PC-3 (cell line): ENCODE measurements at regions not wholly inside any gene's neighbourhood (a gene's known extent, or its start where the extent isn't known, plus 50 kb on each side); places are given as distances from the start of the nearest gene placed in this dataset.

ENCODE experiments used
- ATAC-seq: fragments of 200-7000 bp; cut with Tn5 transposase; 2 replicates; pipeline ENCODE4 v1.9.1; 2020; ENCODE audit warnings: mild to moderate bottlenecking, moderate library complexity
- BruUV-seq: library from RNA; stranded (reverse); fragments of 400-500 nt; replicated peaks from 2 replicates; lab custom pipeline; 2021; lab: Mats Ljungman, UMichigan
- CTCF ChIA-PET: fragments of 300-600 bp; sonication (Branson Sonifier 250); formaldehyde crosslinking; loops from one replicate; lab custom pipeline; 2022; ENCODE audit warnings: antibody characterized with exemption; lab: Charles Lee
- POLR2A ChIA-PET: fragments of 300-600 bp; sonication (Branson Sonifier 250); formaldehyde crosslinking; loops from one replicate; lab custom pipeline; 2022; ENCODE audit warnings: antibody characterized with exemption; ENCODE audit not compliant: unreplicated experiment; lab: Charles Lee
- DNase-seq: peaks from one replicate; pipeline ENCODE4 v3.0.0-alpha.2; 2015
- H2AFZ ChIP-seq: fragments of 300-600 bp; sonication (generic); 2 replicates; pipeline ENCODE4 v1.6.0; 2016; ENCODE audit warnings: antibody characterized with exemption, low read length
- H3F3A ChIP-seq: fragments of 300-600 bp; sonication (generic); one replicate; pipeline ENCODE4 v1.6.0; 2017; ENCODE audit warnings: antibody characterized with exemption, low read length, control low read depth, mild to moderate bottlenecking; ENCODE audit not compliant: unreplicated experiment
- H3K27ac ChIP-seq: fragments of 300-600 bp; sonication (generic); 2 replicates; pipeline ENCODE4 v1.5.1; 2016; ENCODE audit warnings: mild to moderate bottlenecking, low read length
- H3K27me3 ChIP-seq: fragments of 300-600 bp; sonication (generic); 2 replicates; pipeline ENCODE4 v1.6.1; 2016; ENCODE audit warnings: low read length, mixed read lengths
- H3K36me3 ChIP-seq: fragments of 300-600 bp; sonication (generic); 2 replicates; pipeline ENCODE4 v1.6.1; 2016; ENCODE audit warnings: low read depth, mixed run types, low read length, mixed read lengths
- H3K4me1 ChIP-seq: fragments of 300-600 bp; sonication (generic); 2 replicates; pipeline ENCODE4 v1.5.1; 2016; ENCODE audit warnings: low read length; ENCODE audit not compliant: insufficient read depth
- H3K4me2 ChIP-seq: fragments of 300-600 bp; sonication (generic); 2 replicates; pipeline ENCODE4 v1.6.0; 2016; ENCODE audit warnings: low read length
- H3K4me3 ChIP-seq: fragments of 300-600 bp; sonication (generic); 2 replicates; pipeline ENCODE4 v1.5.1; 2016; ENCODE audit warnings: mild to moderate bottlenecking, low read length, mixed read lengths
- H3K79me2 ChIP-seq: fragments of 300-600 bp; sonication (generic); 2 replicates; pipeline ENCODE4 v1.6.1; 2017; ENCODE audit warnings: low read length, mixed read lengths
- H3K9ac ChIP-seq: fragments of 300-600 bp; sonication (generic); 2 replicates; pipeline ENCODE4 v1.6.0; 2016; ENCODE audit warnings: mild to moderate bottlenecking, low read length
- H3K9me2 ChIP-seq: fragments of 300-600 bp; sonication (generic); replicated peaks from 2 replicates; pipeline ENCODE4 v1.6.1; 2016; ENCODE audit warnings: mixed run types, low read length, mixed read lengths
- H3K9me3 ChIP-seq: fragments of 300-600 bp; sonication (generic); 2 replicates; pipeline ENCODE4 v1.6.1; 2016; ENCODE audit warnings: low read length, mixed read lengths
- H4K20me1 ChIP-seq: fragments of 300-600 bp; sonication (generic); 2 replicates; pipeline ENCODE4 v1.6.1; 2016; ENCODE audit warnings: low read length, mixed read lengths
- CTCF ChIP-seq: fragments of 300-600 bp; sonication (generic); conservative IDR thresholded peaks from 2 replicates; pipeline ENCODE4 v1.5.1; 2017; ENCODE audit warnings: antibody characterized with exemption, low read depth, mild to moderate bottlenecking, low read length
- EZH2 ChIP-seq: fragments of 300-600 bp; sonication (generic); IDR thresholded peaks from one replicate; pipeline ENCODE4 v1.6.1; 2017; ENCODE audit warnings: antibody characterized with exemption, mild to moderate bottlenecking, low read length; ENCODE audit not compliant: unreplicated experiment
- EZH2phosphoT487 ChIP-seq: fragments of 300-600 bp; sonication (generic); IDR thresholded peaks from 2 replicates; pipeline ENCODE4 v1.6.1; 2018; ENCODE audit warnings: mild to moderate bottlenecking, antibody characterized with exemption, low read length, borderline replicate concordance
- intact Hi-C: fragments of 100-400 bp; cut with micrococcal nuclease; formaldehyde crosslinking; loops from 2 replicates; pipeline ENCODE4 v1.9.0; 2023

GRCh38 chr7:46259947-46260346 is 338.9 kb upstream of the IGFBP3 start:
- H3K4me1 ChIP-seq = peaks cover 15% of the 10 kb centered on the region
- BruUV-seq = no TSS peak
- POLR2A ChIA-PET = interaction anchor here (0.6 kb wide), 1 partner anchor 281 kb away, joined by 3 read pairs; no protein-coding TSS in a partner anchor
- H3K27me3 ChIP-seq = no peaks in the 10 kb centered on the region
- TF ChIP-seq EZH2phosphoT487 (no peak), EZH2 (no peak), CTCF (no peak)
- H3K27ac ChIP-seq = no peak overlapping the region
- DNase-seq (peak; percentile 18), ATAC-seq (0 out of 2 replicates have a peak, but pooled peaks have one; percentile 29)
- H2AFZ ChIP-seq = no peak overlapping the region
- intact Hi-C loops = no loop called here
- H3K36me3 ChIP-seq = no peaks in the 10 kb centered on the region; the same call in 1 of the 2 replicates
- CTCF ChIA-PET = interaction anchor here (0.7 to 0.8 kb wide), 2 partner anchors 338 to 829 kb away, joined by 3 to 4 read pairs; no protein-coding TSS in a partner anchor
- H3K4me2 ChIP-seq = no peak overlapping the region
- H3K4me3 ChIP-seq = no peak overlapping the region
- no peak overlapping the region for H3K9ac ChIP-seq
- H3K9me3 ChIP-seq = peaks cover 12% of the 10 kb centered on the region; the same call in 1 of the 2 replicates
- H4K20me1 ChIP-seq = no peaks in the 10 kb centered on the region
- H3K79me2 ChIP-seq = no peaks in the 10 kb centered on the region
- no peaks in the 10 kb centered on the region for H3K9me2 ChIP-seq
- no peaks in the 10 kb centered on the region for H3F3A ChIP-seq

- Histone ChIP-seq H3K9me2 (no peaks in the 10 kb centered on the region), H3K27ac (no peak overlapping the region), H4K20me1 (no peaks in the 10 kb centered on the region), H3K79me2 (no peaks in the 10 kb centered on the region), H2AFZ (no peak overlapping the region), H3F3A (no peaks in the 10 kb centered on the region), H3K9ac (no peak overlapping the region), H3K4me2 (peak overlapping the region; percentile 34; the same call in 1 of the 2 replicates), H3K36me3 (no peaks in the 10 kb centered on the region; the same call in 1 of the 2 replicates), H3K4me3 (no peak overlapping the region), H3K4me1 (peaks cover 18% of the 10 kb centered on the region), H3K27me3 (no peaks in the 10 kb centered on the region), H3K9me3 (peaks cover 12% of the 10 kb centered on the region; the same call in 1 of the 2 replicates)
- CTCF ChIA-PET = interaction anchor here (0.6 kb wide), 1 partner anchor 280 kb away, joined by 4 read pairs; no protein-coding TSS in a partner anchor
- intact Hi-C loops = no loop called here
- DNase-seq (peak; percentile 94), ATAC-seq (peak; percentile 95)
- POLR2A ChIA-PET = no interaction called here
- TF ChIP-seq CTCF = no peak
- TF ChIP-seq EZH2 = no peak
- TF ChIP-seq EZH2phosphoT487 = no peak
- BruUV-seq = no TSS peak
Observed at GRCh38 chr7:46257761-46258448, 336.8 kb upstream of the IGFBP3 start.
